HEK293 (cell line): ENCODE measurements at regions not wholly inside any gene's neighbourhood (a gene's known extent, or its start where the extent isn't known, plus 50 kb on each side); places are given as distances from the start of the nearest gene placed in this dataset.

Source experiments
- CTCF ChIA-PET: fragments of 350-600 bp; formaldehyde crosslinking; extraction: SDS; loops from one replicate; lab custom pipeline; 2021; ENCODE audit warnings: antibody characterized with exemption; lab: Yijun Ruan, JAX
- POLR2A ChIA-PET: fragments of 300-600 bp; formaldehyde crosslinking; extraction: SDS; loops from one replicate; lab custom pipeline; 2020; ENCODE audit warnings: antibody characterized with exemption, inconsistent platforms; lab: Yijun Ruan, JAX
- H3K27ac ChIP-seq: fragments of 200-500 bp; sonication (Bioruptor generic); 2 replicates; pipeline ENCODE4 v1.5.1; 2014; ENCODE audit warnings: low read depth, low read length, control low read depth, inconsistent platforms; ENCODE audit errors: extremely low read depth
- H3K36me3 ChIP-seq, 2 experiments: fragments of 200-500 bp in 1 of 2; sonication (Bioruptor generic) in 1 of 2; 1 replicate in 1 of 2; 2 replicates in 1 of 2; pipeline ENCODE4 v1.5.1; 2014 to 2017; ENCODE audit warnings: inconsistent platforms in 2 of 2, low read length in 2 of 2; ENCODE audit not compliant: control insufficient read depth in 2 of 2, insufficient read depth in 1 of 2
- H3K4me1 ChIP-seq: fragments of 200-500 bp; sonication (Bioruptor generic); 2 replicates; pipeline ENCODE4 v1.5.1; 2014; ENCODE audit warnings: mild to moderate bottlenecking, low read length, inconsistent platforms; ENCODE audit not compliant: control insufficient read depth, insufficient read depth
- H3K4me3 ChIP-seq: 2 replicates; pipeline ENCODE4 v1.5.1; 2011; ENCODE audit warnings: low read depth, mild to moderate bottlenecking, control low read depth, low read length, moderate library complexity
- H3K9me3 ChIP-seq: fragments of 200-500 bp; sonication (Bioruptor generic); 2 replicates; pipeline ENCODE4 v1.5.1; 2014; ENCODE audit warnings: low read depth, low read length, inconsistent platforms; ENCODE audit not compliant: control insufficient read depth, insufficient read depth
- ELK4 ChIP-seq: IDR thresholded peaks from 2 replicates; pipeline ENCODE4 v1.6.1; 2011; ENCODE audit warnings: mild to moderate bottlenecking, low read depth, low read length, borderline replicate concordance
- FEZF1 ChIP-seq: fragments of 450-650 bp; formaldehyde crosslinking; IDR thresholded peaks from 2 replicates; pipeline ENCODE4 v1.5.1; 2016; ENCODE audit warnings: missing biosample characterization, missing genetic modification characterization
- MZF1 ChIP-seq: fragments of 450-650 bp; formaldehyde crosslinking; IDR thresholded peaks from 2 replicates; pipeline ENCODE4 v1.5.1; 2017; ENCODE audit warnings: missing biosample characterization, missing genetic modification characterization, borderline replicate concordance
- PRDM4 ChIP-seq: fragments of 450-650 bp; formaldehyde crosslinking; IDR thresholded peaks from 2 replicates; pipeline ENCODE4 v1.5.1; 2017; ENCODE audit warnings: missing biosample characterization, missing genetic modification characterization
- SCRT1 ChIP-seq: fragments of 450-650 bp; formaldehyde crosslinking; IDR thresholded peaks from 2 replicates; pipeline ENCODE4 v1.5.1; 2016; ENCODE audit warnings: missing biosample characterization, missing genetic modification characterization, borderline replicate concordance
- SETDB1 ChIP-seq: IDR thresholded peaks from one replicate; pipeline ENCODE4 v1.6.1; 2017; ENCODE audit warnings: mild to moderate bottlenecking, low read length, moderate library complexity, mixed read lengths; ENCODE audit not compliant: insufficient read length
- TRIM28 ChIP-seq: IDR thresholded peaks from 2 replicates; pipeline ENCODE4 v1.6.1; 2011; ENCODE audit warnings: low read length, control low read depth, borderline replicate concordance
- ZBTB20 ChIP-seq: fragments of 450-650 bp; formaldehyde crosslinking; IDR thresholded peaks from 2 replicates; pipeline ENCODE4 v1.5.1; 2016; ENCODE audit warnings: missing biosample characterization, missing genetic modification characterization
- ZBTB44 ChIP-seq: fragments of 450-650 bp; IDR thresholded peaks from 2 replicates; pipeline ENCODE4 v1.5.1; 2018; ENCODE audit warnings: missing biosample characterization, mild to moderate bottlenecking, missing genetic modification characterization
- ZBTB7A ChIP-seq: fragments of 450-650 bp; formaldehyde crosslinking; IDR thresholded peaks from 2 replicates; pipeline ENCODE4 v1.5.1; 2016; ENCODE audit warnings: low read depth, missing biosample characterization, missing genetic modification characterization
- ZBTB8A ChIP-seq: fragments of 450-650 bp; formaldehyde crosslinking; IDR thresholded peaks from 2 replicates; pipeline ENCODE4 v1.5.1; 2016; ENCODE audit warnings: missing biosample characterization, missing genetic modification characterization
- ZFHX2 ChIP-seq: fragments of 450-650 bp; formaldehyde crosslinking; conservative IDR thresholded peaks from 2 replicates; pipeline ENCODE4 v1.5.1; 2016; ENCODE audit warnings: missing biosample characterization, missing genetic modification characterization
- ZFP37 ChIP-seq: fragments of 450-650 bp; formaldehyde crosslinking; IDR thresholded peaks from 2 replicates; pipeline ENCODE4 v1.5.1; 2016; ENCODE audit warnings: missing biosample characterization, missing genetic modification characterization
- ZNF16 ChIP-seq: fragments of 450-650 bp; formaldehyde crosslinking; IDR thresholded peaks from 2 replicates; pipeline ENCODE4 v1.5.1; 2016; ENCODE audit warnings: low read depth, missing biosample characterization, missing genetic modification characterization
- ZNF335 ChIP-seq: fragments of 450-650 bp; formaldehyde crosslinking; conservative IDR thresholded peaks from 2 replicates; pipeline ENCODE4 v1.5.1; 2016; ENCODE audit warnings: missing biosample characterization, missing genetic modification characterization
- ZNF423 ChIP-seq: fragments of 450-650 bp; formaldehyde crosslinking; IDR thresholded peaks from 2 replicates; pipeline ENCODE4 v1.5.1; 2016; ENCODE audit warnings: missing biosample characterization, missing genetic modification characterization
- ZNF48 ChIP-seq: fragments of 450-650 bp; formaldehyde crosslinking; IDR thresholded peaks from 2 replicates; pipeline ENCODE4 v1.5.1; 2016; ENCODE audit warnings: missing biosample characterization, missing genetic modification characterization
- ZNF513 ChIP-seq: fragments of 450-650 bp; IDR thresholded peaks from 2 replicates; pipeline ENCODE4 v1.5.1; 2018; ENCODE audit warnings: missing biosample characterization, missing genetic modification characterization
- ZNF621 ChIP-seq: fragments of 450-650 bp; formaldehyde crosslinking; IDR thresholded peaks from 2 replicates; pipeline ENCODE4 v1.5.1; 2017; ENCODE audit warnings: missing biosample characterization, missing genetic modification characterization
- ZNF654 ChIP-seq: fragments of 450-650 bp; formaldehyde crosslinking; IDR thresholded peaks from 2 replicates; pipeline ENCODE4 v1.5.1; 2016; ENCODE audit warnings: low read depth, missing biosample characterization, missing genetic modification characterization
- ZNF777 ChIP-seq: fragments of 450-650 bp; formaldehyde crosslinking; IDR thresholded peaks from 2 replicates; pipeline ENCODE4 v1.5.1; 2017; ENCODE audit warnings: missing biosample characterization, missing genetic modification characterization, borderline replicate concordance

GRCh38 chr6:145405006-145405551 is 330.2 kb downstream of the EPM2A start (continued):
- no peak for TF ChIP-seq PRDM4 (tag by site-specific recombination)
- no peak for TF ChIP-seq ZBTB8A (tag by site-specific recombination)

GRCh38 chr6:145406783-145407182 is 328.5 kb downstream of the EPM2A start:
- H3K9me3 ChIP-seq = no peaks in the 10 kb centered on the region
- H3K4me3 ChIP-seq = no peak overlapping the region
- POLR2A ChIA-PET = no interaction called here
- H3K36me3 ChIP-seq = no peaks in the 10 kb centered on the region
- TF ChIP-seq SETDB1 (peak; percentile 11), FEZF1 (tag by site-specific recombination) (peak; percentile 46), TRIM28 (peak; percentile 89; the same call in 1 of the 2 replicates), ZNF16 (tag by site-specific recombination) (no peak), MZF1 (tag by site-specific recombination) (peak; percentile 80; the same call in 1 of the 2 replicates)
- H3K27ac ChIP-seq = 0 out of 2 replicates have a peak overlapping the region, but pooled peaks have one; percentile 6
- CTCF ChIA-PET = interaction anchor here (1.1 kb wide), 1 partner anchor 17 kb away, joined by 3 read pairs; no protein-coding TSS in a partner anchor
- H3K4me1 ChIP-seq = no peaks in the 10 kb centered on the region; the same call in 1 of the 2 replicates

- no peaks in the 10 kb centered on the region for H3K9me3 ChIP-seq
- TF ChIP-seq ZFHX2 (tag by site-specific recombination) (no peak), ELK4 (no peak), ZBTB7A (no peak), ZNF335 (tag by site-specific recombination) (no peak), ZBTB20 (tag by site-specific recombination) (no peak), ZBTB44 (no peak)
- no peak overlapping the region for H3K27ac ChIP-seq
- ChIA-PET POLR2A (no interaction called here), CTCF (interaction anchor here (0.9 kb wide), 1 partner anchor 66 kb away, joined by 5 read pairs; no protein-coding TSS in a partner anchor)
- no peaks in the 10 kb centered on the region for H3K36me3 ChIP-seq
- no peak overlapping the region for H3K4me3 ChIP-seq
- no peaks in the 10 kb centered on the region for H3K4me1 ChIP-seq
Observed at GRCh38 chr6:145415616-145416015, 319.7 kb downstream of the EPM2A start.

GRCh38 chr6:145420599-145420998 is 314.7 kb downstream of the EPM2A start:
- no peaks in the 10 kb centered on the region for H3K36me3 ChIP-seq
- ChIA-PET POLR2A (no interaction called here), CTCF (interaction anchor here (0.6 kb wide), 1 partner anchor 193 kb away, joined by 3 read pairs; no protein-coding TSS in a partner anchor)
- H3K4me1 ChIP-seq = no peaks in the 10 kb centered on the region
- H3K4me3 ChIP-seq = no peak overlapping the region
- H3K9me3 ChIP-seq = no peaks in the 10 kb centered on the region
- H3K27ac ChIP-seq = no peak overlapping the region
- no peak for TF ChIP-seq ZNF777 (tag by site-specific recombination)
- TF ChIP-seq ZNF423 (tag by site-specific recombination) = no peak
- TF ChIP-seq SCRT1 (tag by site-specific recombination) = no peak
- TF ChIP-seq ZNF48 (tag by site-specific recombination) = no peak
- TF ChIP-seq ZNF654 (tag by site-specific recombination) = no peak
- no peak for TF ChIP-seq ZNF513 (tag by site-specific recombination)
- TF ChIP-seq ZNF621 (tag by site-specific recombination) = no peak
- no peak for TF ChIP-seq ZFP37 (tag by site-specific recombination)
